IPS-11a (cell line): ENCODE measurements at regions not wholly inside any gene's neighbourhood (a gene's known extent, or its start where the extent isn't known, plus 50 kb on each side); places are given as distances from the start of the nearest gene placed in this dataset.

Experiments
- H3K4me3 ChIP-seq: one replicate; pipeline ENCODE4 v1.5.1; 2013; ENCODE audit warnings: low read depth, low read length, control low read depth

- H3K4me3 ChIP-seq = no peak overlapping the region
Measured at GRCh38 chr11:64499261-64500004, 56.3 kb upstream of the SLC22A11 start.

- H3K4me3 ChIP-seq = no peak overlapping the region
Measured at GRCh38 chr11:64500176-64501013, 55.3 kb upstream of the SLC22A11 start.

- H3K4me3 ChIP-seq = no peak overlapping the region
Measured at GRCh38 chr11:64501500-64502427, 54.0 kb upstream of the SLC22A11 start.

GRCh38 chr11:64502634-64503033, 53.1 kb upstream of the SLC22A11 start:
- no peak overlapping the region for H3K4me3 ChIP-seq

- no peak overlapping the region for H3K4me3 ChIP-seq
Measured at GRCh38 chr11:64503186-64503753, 52.5 kb upstream of the SLC22A11 start.

GRCh38 chr11:64504999-64505398, 50.7 kb upstream of the SLC22A11 start:
- H3K4me3 ChIP-seq = no peak overlapping the region
